GM18867 (cell line): ENCODE measurements at regions not wholly inside any gene's neighbourhood (a gene's known extent, or its start where the extent isn't known, plus 50 kb on each side); places are given as distances from the start of the nearest gene placed in this dataset.

Experiments
- ATAC-seq: cut with Tn5 transposase; IDR thresholded peaks from one replicate; pipeline ENCODE4 v1.9.1; 2021; ENCODE audit warnings: mild to moderate bottlenecking, moderate library complexity; ENCODE audit not compliant: unreplicated experiment

DNA sequence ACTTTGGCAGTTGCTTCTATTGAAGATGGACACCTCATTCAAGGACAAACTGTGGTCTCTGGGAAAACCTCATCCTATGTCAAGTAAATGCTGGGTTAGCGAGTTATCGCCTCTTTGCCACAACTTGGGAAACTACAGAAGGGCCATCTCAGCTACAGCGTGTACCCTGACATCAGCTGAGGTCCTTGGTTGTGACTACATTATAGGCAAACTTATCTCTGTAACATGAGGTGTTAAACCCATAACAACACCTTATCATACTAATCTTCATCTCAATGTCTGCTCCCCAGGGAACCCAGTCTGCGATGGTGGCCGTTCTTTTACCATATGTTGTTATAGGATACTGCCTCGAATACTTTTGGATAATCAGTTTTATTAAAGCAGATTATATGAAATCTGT, 1862.7 kb downstream of the STIM2 start:
- no peak for ATAC-seq

GRCh38 chr4:28724239-28724638, 1863.6 kb downstream of the STIM2 start:
- ATAC-seq: no peak

GRCh38 chr4:28730304-28730703, 1869.7 kb downstream of the STIM2 start:
- ATAC-seq: no peak

- ATAC-seq: no peak
Measured at GRCh38 chr4:28744066-28744465, 1883.4 kb downstream of the STIM2 start.

- no peak for ATAC-seq
Measured at GRCh38 chr4:28754376-28754775, 1893.7 kb downstream of the STIM2 start.

- ATAC-seq: no peak
Measured at GRCh38 chr4:28755081-28755480, 1894.4 kb downstream of the STIM2 start.

DNA sequence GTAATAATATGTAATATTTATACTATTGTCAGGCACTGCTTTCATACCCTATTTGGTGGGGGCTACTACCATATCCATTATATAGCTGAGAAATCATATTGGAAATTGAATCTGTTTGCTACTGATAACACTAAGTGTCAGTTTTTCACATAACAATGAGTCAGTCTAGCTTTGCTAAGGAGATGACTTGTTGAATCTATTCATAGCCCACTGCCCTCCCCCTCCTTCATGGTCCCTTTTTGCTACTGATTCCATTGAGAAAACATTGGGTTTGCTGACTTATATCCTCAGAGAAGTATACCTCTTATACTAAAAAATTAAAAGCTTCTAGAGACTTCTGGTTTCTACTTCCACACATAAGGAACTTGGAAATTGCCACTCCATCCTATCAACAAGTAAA, 1898.4 kb downstream of the STIM2 start:
- no peak for ATAC-seq

GRCh38 chr4:28760003-28760402, 1899.4 kb downstream of the STIM2 start:
- no peak for ATAC-seq

GRCh38 chr4:28772066-28772465, 1911.4 kb downstream of the STIM2 start:
- ATAC-seq: no peak

DNA sequence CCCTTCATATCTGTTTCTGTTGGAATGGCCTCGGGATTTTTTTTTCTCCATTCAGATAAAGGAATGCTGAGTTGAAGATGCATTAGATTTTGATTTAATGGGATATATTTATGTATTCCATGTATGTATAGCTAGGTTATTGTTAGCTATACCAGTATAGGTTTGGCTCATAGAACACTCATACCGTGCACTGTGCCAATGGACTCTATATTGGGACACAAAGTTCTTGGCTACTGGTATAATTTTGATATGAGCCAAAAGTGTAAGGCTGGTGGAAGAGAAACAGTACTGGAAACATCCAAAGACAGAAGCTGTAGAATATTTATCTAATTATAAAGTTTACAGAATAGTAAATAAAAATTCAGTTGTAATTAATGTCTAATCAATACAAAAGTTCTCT, 1912.1 kb downstream of the STIM2 start:
- no peak for ATAC-seq

DNA sequence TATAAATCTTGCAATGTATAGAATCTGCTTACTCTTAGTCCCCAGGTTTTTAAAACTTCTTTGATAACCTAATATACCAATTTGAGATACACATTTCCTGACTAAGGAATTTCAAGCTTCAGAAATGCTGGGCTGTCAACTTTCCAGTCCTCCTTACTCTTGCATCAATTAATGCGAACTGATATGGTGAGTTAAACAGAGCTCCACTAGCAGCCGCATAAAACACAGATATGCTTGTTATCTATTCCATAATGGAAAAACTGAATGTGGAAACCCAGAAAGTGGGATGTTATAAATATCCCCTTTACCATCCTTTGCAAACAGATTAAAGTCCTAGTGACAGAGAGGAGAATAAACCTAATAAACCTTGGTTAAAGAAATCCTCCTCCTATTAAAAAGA, 1913.7 kb downstream of the STIM2 start:
- no peak for ATAC-seq

DNA sequence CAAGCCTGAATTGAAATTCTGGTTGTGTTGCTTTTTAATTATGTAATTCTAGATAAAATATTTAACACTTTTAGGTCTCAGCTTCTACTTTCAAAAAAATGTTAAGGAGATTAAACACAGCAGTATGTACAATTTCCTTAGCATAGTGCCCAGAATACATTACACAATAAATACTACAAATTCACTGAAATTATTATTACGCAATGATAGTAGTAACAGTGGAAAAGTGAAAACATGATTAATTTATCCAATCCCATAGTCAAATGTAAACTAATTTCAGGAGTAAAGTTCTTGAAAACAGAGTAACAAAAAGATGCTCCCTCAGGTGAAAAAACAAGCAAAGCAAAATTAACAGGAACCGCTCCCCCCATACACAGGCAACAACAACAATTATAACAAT, 1915.4 kb downstream of the STIM2 start:
- ATAC-seq: no peak

GRCh38 chr4:28784188-28784587, 1923.5 kb downstream of the STIM2 start:
- ATAC-seq: no peak

GRCh38 chr4:28787947-28788346, 1927.3 kb downstream of the STIM2 start:
- ATAC-seq: no peak

DNA sequence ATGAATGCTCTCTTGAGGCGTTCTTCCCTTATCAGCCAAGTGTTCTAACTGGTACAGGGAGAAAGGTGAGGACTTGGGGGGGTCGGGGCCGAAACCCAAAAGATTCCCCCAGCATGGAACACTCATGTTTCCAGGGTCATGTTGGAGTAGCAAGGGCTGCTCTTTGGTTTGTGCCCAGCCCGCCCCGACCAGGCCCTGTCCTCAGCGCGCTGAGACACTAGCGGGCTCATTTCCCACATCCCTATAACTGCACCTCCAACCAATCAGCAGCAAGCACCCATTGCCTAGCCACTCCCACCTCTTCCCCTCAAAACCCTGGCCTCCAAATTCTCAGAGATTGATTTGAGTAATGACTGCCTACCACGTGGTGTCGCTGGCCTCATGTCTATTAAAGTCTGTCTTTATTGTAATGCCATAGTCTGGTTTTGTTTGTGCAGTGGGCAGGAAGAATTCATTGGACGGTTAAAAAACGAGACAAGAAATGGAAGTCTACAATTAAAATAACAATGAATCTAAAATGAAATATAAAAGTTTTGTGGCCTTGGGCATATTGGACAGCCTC, 1928.4 kb downstream of the STIM2 start:
- ATAC-seq: no peak

DNA sequence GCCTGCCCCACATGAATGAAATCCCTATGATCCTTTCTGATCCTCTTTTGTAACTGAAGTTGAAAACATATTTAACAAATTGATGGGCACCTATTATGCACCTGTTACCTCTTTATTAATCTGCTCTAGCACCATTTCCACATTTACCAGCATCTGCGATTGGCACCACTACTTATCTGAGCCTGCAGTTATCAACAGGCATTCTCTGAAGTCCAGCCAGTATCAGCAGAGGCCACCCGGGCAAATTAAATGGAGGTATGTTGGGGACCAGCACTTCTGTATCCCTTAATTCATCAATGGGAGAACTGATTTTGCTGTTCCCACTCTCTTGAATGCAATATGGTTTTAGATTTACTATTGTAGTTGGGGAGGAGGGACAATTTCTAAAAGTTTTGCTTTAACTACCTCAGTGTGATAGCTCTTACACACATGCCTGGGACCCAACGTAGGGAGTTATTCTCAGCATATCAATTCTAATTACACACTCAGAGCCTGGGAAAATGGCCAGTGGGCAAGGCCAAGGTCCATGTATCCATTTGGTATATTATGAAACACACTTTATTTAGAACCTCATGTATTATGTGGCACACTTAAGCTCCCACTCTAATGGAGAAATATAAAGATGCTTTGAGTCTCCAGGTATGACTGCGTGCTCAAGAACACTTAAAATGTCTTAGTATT, 1927.1 kb upstream of the PCDH7 start:
- ATAC-seq: no peak

GRCh38 chr4:28799696-28800095, 1920.5 kb upstream of the PCDH7 start:
- no peak for ATAC-seq

DNA sequence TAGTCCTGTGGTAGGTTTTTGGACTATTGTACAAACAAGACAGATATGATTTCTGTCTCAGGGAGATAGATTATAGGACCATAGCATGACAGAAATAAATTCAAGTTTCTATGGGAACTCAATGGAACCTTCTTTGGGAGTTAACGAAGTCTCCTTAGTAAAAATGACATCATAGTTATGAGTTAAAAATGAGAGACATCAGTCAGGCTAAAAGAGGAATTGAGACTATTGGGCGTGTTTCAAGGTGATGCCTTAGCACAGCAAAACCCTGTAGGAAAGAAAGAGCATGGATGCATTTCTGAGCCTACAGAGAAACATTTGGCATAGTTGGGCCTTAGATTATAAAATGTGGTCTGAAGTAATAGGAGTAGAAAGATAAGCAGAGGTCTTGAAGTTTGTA, 1909.1 kb upstream of the PCDH7 start:
- ATAC-seq: no peak

DNA sequence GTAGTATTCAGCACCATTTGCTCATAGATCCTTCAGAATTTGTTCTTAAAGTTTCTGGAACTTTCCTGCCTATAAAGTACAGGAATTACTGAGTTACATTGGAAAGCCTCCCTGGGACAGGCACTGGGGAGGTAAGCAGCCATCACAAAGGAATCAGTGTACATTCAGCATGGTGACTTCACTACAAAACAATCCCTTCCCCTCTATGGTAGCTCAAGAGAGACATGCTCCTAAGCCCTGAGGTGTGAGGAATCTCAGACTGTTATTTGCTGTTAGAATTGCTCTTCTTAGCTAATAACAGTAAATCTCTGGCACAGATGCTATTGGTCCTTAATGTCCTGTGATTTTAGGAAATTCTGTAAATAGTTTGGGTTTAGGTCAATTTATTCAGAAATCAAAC, 1898.0 kb upstream of the PCDH7 start:
- no peak for ATAC-seq

DNA sequence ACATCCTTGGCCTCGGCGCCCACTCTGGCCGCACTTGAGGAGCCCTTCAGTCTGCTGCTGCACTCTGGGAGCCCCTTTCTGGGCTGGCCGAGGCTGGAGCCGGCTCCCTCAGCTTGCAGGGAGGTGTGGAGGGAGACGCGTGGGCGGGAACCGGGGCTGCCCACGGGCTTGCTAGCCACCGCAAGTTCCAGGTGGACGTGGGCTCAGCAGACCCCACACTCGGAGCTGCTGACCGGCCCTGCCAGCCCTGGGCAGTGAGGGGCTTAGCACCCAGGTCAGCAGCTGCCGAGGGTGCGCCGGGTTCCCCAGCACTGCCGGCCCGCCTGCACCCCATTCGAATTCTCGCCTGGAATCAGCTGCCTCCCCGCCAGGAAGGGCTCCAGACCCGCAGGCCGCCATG, 1892.3 kb upstream of the PCDH7 start:
- ATAC-seq: no peak

DNA sequence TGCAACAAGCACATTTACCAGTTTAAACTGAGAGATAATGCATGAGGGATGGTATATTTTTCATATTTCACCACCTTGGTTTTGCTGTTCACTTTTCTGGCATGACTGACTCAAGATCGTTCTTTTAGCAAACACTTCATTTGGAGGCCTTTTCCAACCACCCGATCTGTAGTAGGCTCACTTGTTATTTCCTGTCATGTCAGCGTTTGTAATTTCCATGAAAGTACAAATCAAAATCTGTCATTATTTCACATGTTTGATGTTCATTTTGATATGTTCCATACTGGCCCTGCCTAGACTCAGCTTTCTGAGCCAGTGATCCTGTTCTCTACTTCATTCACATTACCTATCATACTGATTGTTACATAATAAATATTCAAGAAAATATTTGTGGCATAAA, 1888.3 kb upstream of the PCDH7 start:
- ATAC-seq: no peak

DNA sequence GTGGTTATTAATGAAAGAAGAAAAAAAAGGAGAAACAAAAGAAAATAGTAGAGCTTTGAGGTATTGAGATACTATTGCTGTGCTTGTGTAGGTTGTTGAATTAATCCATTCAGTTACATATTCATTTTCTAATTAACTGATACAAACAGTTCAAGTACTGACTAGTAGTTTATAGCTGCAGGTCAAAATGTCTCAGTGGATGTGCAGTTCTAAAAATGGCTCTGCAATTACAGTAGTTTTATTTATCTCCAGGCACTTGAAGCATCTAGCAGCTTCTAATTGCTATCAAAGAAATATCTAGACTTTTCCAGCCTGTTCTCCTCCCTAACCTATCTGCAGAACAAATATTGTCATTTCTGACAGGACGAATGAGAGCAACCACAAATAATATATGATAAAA, 1887.7 kb upstream of the PCDH7 start:
- no peak for ATAC-seq

DNA sequence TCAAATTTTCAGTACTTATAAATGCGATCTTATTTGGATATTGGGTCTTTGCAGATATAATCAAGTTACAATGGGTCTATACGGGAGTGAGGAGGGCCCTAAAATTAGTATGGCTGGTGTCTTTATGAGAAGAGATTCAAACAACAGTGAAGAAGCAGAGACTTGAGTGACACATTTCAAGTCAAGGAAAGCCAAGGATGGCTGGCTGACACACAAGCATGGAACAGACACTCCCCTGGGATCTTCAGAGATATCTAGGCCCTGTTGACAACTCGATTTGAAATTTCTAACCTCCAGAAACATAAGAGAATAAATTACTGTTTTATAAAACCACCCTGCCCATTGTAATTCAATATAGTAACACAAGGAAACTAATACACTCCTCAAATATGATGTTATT, 1886.0 kb upstream of the PCDH7 start:
- no peak for ATAC-seq
